MM.1S (cell line): ENCODE measurements at regions not wholly inside any gene's neighbourhood (a gene's known extent, or its start where the extent isn't known, plus 50 kb on each side); places are given as distances from the start of the nearest gene placed in this dataset.
"Not testable (repeated sequence)": the region's sequence is repeated elsewhere in the genome, so short reads cannot be mapped to it uniquely, and the experiment has no call there.

ENCODE experiments used
- DNase-seq: peaks from one replicate; pipeline ENCODE4 v3.0.0-alpha.2; 2015
- H2AFZ ChIP-seq: fragments of 300-600 bp; sonication (generic); 2 replicates; pipeline ENCODE4 v1.6.0; 2016; ENCODE audit warnings: antibody characterized with exemption, low read length
- H3F3A ChIP-seq: fragments of 300-600 bp; sonication (generic); 2 replicates; pipeline ENCODE4 v1.6.1; 2016; ENCODE audit warnings: mild to moderate bottlenecking, antibody characterized with exemption, low read length, moderate library complexity, mixed read lengths; ENCODE audit not compliant: insufficient read depth
- H3K27ac ChIP-seq: fragments of 300-600 bp; sonication (generic); 2 replicates; pipeline ENCODE4 v1.5.1; 2016; ENCODE audit warnings: mild to moderate bottlenecking, low read length
- H3K27me3 ChIP-seq: fragments of 300-600 bp; sonication (generic); replicated peaks from 2 replicates; pipeline ENCODE4 v1.6.0; 2016; ENCODE audit warnings: low read length; ENCODE audit not compliant: insufficient read depth
- H3K36me3 ChIP-seq: fragments of 300-600 bp; sonication (generic); replicated peaks from 2 replicates; pipeline ENCODE4 v1.6.1; 2016; ENCODE audit warnings: mild to moderate bottlenecking, low read length, mixed read lengths; ENCODE audit not compliant: insufficient read depth
- H3K4me1 ChIP-seq: fragments of 300-600 bp; sonication (generic); 2 replicates; pipeline ENCODE4 v1.6.1; 2016; ENCODE audit warnings: low read length, mixed read lengths
- H3K4me2 ChIP-seq: fragments of 300-600 bp; sonication (generic); 2 replicates; pipeline ENCODE4 v1.6.0; 2016; ENCODE audit warnings: low read depth, low read length
- H3K4me3 ChIP-seq: fragments of 300-600 bp; sonication (generic); 2 replicates; pipeline ENCODE4 v1.5.1; 2016; ENCODE audit warnings: low read length, mixed read lengths
- H3K79me2 ChIP-seq: fragments of 300-600 bp; sonication (generic); 2 replicates; pipeline ENCODE4 v1.6.1; 2016; ENCODE audit warnings: mixed run types, low read length, mixed read lengths
- H3K9ac ChIP-seq: fragments of 300-600 bp; sonication (generic); 2 replicates; pipeline ENCODE4 v1.6.1; 2016; ENCODE audit warnings: low read length, mixed read lengths
- H3K9me2 ChIP-seq: fragments of 300-600 bp; sonication (generic); replicated peaks from 2 replicates; pipeline ENCODE4 v1.6.1; 2016; ENCODE audit warnings: mild to moderate bottlenecking, low read length, mixed read lengths; ENCODE audit not compliant: insufficient read depth
- H3K9me3 ChIP-seq: fragments of 300-600 bp; sonication (generic); replicated peaks from 2 replicates; pipeline ENCODE4 v1.6.1; 2016; ENCODE audit warnings: mild to moderate bottlenecking, low read length, mixed read lengths; ENCODE audit not compliant: insufficient read depth
- H4K20me1 ChIP-seq: fragments of 300-600 bp; sonication (generic); 2 replicates; pipeline ENCODE4 v1.6.1; 2016; ENCODE audit warnings: mild to moderate bottlenecking, low read length, moderate library complexity, mixed read lengths; ENCODE audit not compliant: insufficient read depth
- CTCF ChIP-seq: fragments of 300-600 bp; sonication (generic); IDR thresholded peaks from 2 replicates; pipeline ENCODE4 v1.5.1; 2016; ENCODE audit warnings: antibody characterized with exemption, low read length, mixed read lengths
- EZH2 ChIP-seq: fragments of 300-600 bp; sonication (generic); optimal IDR thresholded peaks from 2 replicates; pipeline ENCODE3; 2017; ENCODE audit warnings: low read depth, mild to moderate bottlenecking, antibody characterized with exemption, low read length, mixed read lengths
- EZH2phosphoT487 ChIP-seq: fragments of 300-600 bp; sonication (generic); IDR thresholded peaks from 2 replicates; pipeline ENCODE4 v1.6.1; 2018; ENCODE audit warnings: antibody characterized with exemption, low read length

- Histone ChIP-seq H3F3A (no peaks in the 10 kb centered on the region), H3K9me2 (no peaks in the 10 kb centered on the region), H4K20me1 (no peaks in the 10 kb centered on the region), H3K27ac (no peak overlapping the region), H3K9me3 (no peaks in the 10 kb centered on the region), H3K9ac (no peak overlapping the region), H3K36me3 (no peaks in the 10 kb centered on the region), H3K4me3 (no peak overlapping the region), H3K4me2 (no peak overlapping the region), H2AFZ (no peak overlapping the region), H3K79me2 (no peaks in the 10 kb centered on the region), H3K27me3 (no peaks in the 10 kb centered on the region), H3K4me1 (no peaks in the 10 kb centered on the region)
- DNase-seq = no peak
- TF ChIP-seq EZH2phosphoT487 (no peak), CTCF (no peak), EZH2 (no peak)
These were observed 184.5 kb upstream of the DAAM1 start for GRCh38 chr14:59004012-59004411.

- H3K27me3 ChIP-seq, H3K4me1 ChIP-seq, H3K4me3 ChIP-seq, H3K79me2 ChIP-seq, H4K20me1 ChIP-seq, DNase-seq, H3K36me3 ChIP-seq, H3K4me2 ChIP-seq, H3K9ac ChIP-seq, H3K27ac ChIP-seq, H3K9me3 ChIP-seq, H3K9me2 ChIP-seq, H2AFZ ChIP-seq, H3F3A ChIP-seq: not testable (repeated sequence)
These were observed 182.3 kb upstream of the DAAM1 start for GRCh38 chr14:59006179-59006578.

GRCh38 chr14:59009967-59010366, 178.5 kb upstream of the DAAM1 start:
- no peak overlapping the region for H3K4me2 ChIP-seq
- no peak overlapping the region for H3K27ac ChIP-seq
- no peaks in the 10 kb centered on the region for H3F3A ChIP-seq
- no peaks in the 10 kb centered on the region for H3K27me3 ChIP-seq
- H3K79me2 ChIP-seq = no peaks in the 10 kb centered on the region
- H3K9me2 ChIP-seq = no peaks in the 10 kb centered on the region
- no peak for DNase-seq
- H3K4me3 ChIP-seq = no peak overlapping the region
- no peak overlapping the region for H2AFZ ChIP-seq
- no peaks in the 10 kb centered on the region for H3K4me1 ChIP-seq
- H3K36me3 ChIP-seq = no peaks in the 10 kb centered on the region
- H3K9me3 ChIP-seq = no peaks in the 10 kb centered on the region
- no peaks in the 10 kb centered on the region for H4K20me1 ChIP-seq
- no peak for TF ChIP-seq EZH2
- TF ChIP-seq CTCF = no peak
- no peak for TF ChIP-seq EZH2phosphoT487
- no peak overlapping the region for H3K9ac ChIP-seq

- Histone ChIP-seq H3K4me1 (no peaks in the 10 kb centered on the region), H3K27me3 (no peaks in the 10 kb centered on the region), H3K9ac (no peak overlapping the region), H3K27ac (no peak overlapping the region), H3K36me3 (no peaks in the 10 kb centered on the region), H4K20me1 (no peaks in the 10 kb centered on the region), H3K9me2 (no peaks in the 10 kb centered on the region), H3K79me2 (no peaks in the 10 kb centered on the region), H3F3A (no peaks in the 10 kb centered on the region), H3K9me3 (no peaks in the 10 kb centered on the region), H3K4me2 (no peak overlapping the region), H2AFZ (no peak overlapping the region), H3K4me3 (no peak overlapping the region)
- no peak for TF ChIP-seq EZH2phosphoT487
- TF ChIP-seq EZH2 = no peak
- no peak for TF ChIP-seq CTCF
- no peak for DNase-seq
These were observed 174.7 kb upstream of the DAAM1 start for GRCh38 chr14:59013672-59014298.
